Spleen (tissue), 3 donors: ENCODE measurements at regions not wholly inside any gene's neighbourhood (a gene's known extent, or its start where the extent isn't known, plus 50 kb on each side); places are given as distances from the start of the nearest gene placed in this dataset.

Experiments used
- POLR2A ChIP-seq, 3 donors: fragments of 450-650 bp; IDR thresholded peaks; one replicate each; pipeline ENCODE4 v1.5.1; 2017; ENCODE audit warnings: antibody characterized with exemption in 3 of 3, mild to moderate bottlenecking in 1 of 3
- POLR2AphosphoS5 ChIP-seq, 3 donors: sonication (generic); formaldehyde crosslinking; IDR thresholded peaks; one replicate each; pipeline ENCODE4 v1.5.1; 2017; ENCODE audit warnings: antibody characterized with exemption in 3 of 3

DNA sequence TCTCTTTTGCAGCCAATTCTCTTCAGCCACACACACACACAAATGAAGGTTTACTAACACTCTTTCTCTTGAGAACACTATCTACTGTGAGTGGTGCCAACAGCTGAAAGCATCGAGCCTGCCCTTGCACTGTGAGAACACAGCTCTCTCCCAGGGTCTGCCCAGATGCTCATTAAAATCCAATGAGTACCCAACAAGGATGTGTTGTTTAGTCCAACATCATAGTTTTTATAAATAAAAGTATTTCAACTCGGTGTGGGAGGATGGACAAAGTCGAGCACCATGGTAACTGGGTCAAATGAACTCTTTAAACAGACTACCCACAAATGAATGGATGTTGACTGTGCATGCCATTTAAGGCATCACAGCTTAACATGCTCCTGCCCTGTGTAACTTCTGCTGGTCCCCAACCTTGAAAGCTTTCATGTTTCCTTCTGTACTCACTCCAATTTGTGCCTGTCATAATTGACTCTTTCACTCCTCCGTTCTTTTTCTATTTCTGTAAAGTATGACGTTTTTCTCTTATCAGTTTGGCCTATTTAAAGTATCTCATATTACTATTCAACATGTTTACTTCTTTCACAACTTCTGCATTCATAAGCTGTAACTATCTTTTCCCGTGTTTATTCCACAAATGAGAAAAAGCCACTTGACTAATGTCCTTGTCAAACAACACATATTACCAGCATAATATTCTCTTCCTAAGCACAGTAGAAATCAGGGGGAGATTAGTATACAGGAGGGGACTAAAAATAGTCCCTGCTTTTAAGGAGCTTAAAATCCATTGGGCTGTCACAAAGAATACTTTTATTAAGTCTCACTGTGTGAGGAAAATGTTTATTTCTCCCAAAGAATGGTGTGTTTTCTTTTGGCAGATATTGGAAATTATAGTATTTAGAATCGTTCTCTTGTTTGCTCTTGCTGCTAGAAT is 215.4 kb downstream of the RFPL4B start:
- no peak for TF ChIP-seq POLR2A (IDR thresholded peaks at IDR 0.05)
- TF ChIP-seq POLR2AphosphoS5 (IDR thresholded peaks at IDR 0.05), result peak in 1 of 3 donors; percentile 37
